WERI-Rb-1 (cell line): ENCODE measurements at regions not wholly inside any gene's neighbourhood (a gene's known extent, or its start where the extent isn't known, plus 50 kb on each side); places are given as distances from the start of the nearest gene placed in this dataset.

Source experiments
- DNase-seq: peaks from one replicate; pipeline ENCODE4 v3.0.0-alpha.2; 2020
- H3K27ac ChIP-seq: fragments of 250-450 bp; sonication (Bioruptor Pico); 2 replicates; pipeline ENCODE4 v1.5.1; 2020; ENCODE audit warnings: mild to moderate bottlenecking, moderate library complexity
- H3K27me3 ChIP-seq: fragments of 250-450 bp; sonication (Bioruptor Pico); 2 replicates; pipeline ENCODE4 v1.5.1; 2021; ENCODE audit warnings: mild to moderate bottlenecking, low read depth, moderate library complexity; ENCODE audit not compliant: insufficient read depth, severe bottlenecking
- H3K36me3 ChIP-seq: fragments of 250-450 bp; sonication (Bioruptor Pico); 2 replicates; pipeline ENCODE4 v1.5.1; 2020; ENCODE audit warnings: mild to moderate bottlenecking, moderate library complexity
- H3K4me3 ChIP-seq: 2 replicates; pipeline ENCODE4 v1.5.1; 2011; ENCODE audit warnings: low read depth, mild to moderate bottlenecking, control low read depth, low read length
- H3K9me3 ChIP-seq: fragments of 250-450 bp; sonication (Bioruptor Pico); 2 replicates; pipeline ENCODE4 v1.5.1; 2021; ENCODE audit warnings: mild to moderate bottlenecking, moderate library complexity; ENCODE audit not compliant: severe bottlenecking
- CTCF ChIP-seq: IDR thresholded peaks from 2 replicates; pipeline ENCODE4 v1.5.1; 2011; ENCODE audit warnings: low read depth, mild to moderate bottlenecking, control low read depth, inconsistent platforms, low read length

- no peak for DNase-seq
- Histone ChIP-seq H3K4me3 (no peak overlapping the region), H3K36me3 (no peaks in the 10 kb centered on the region), H3K9me3 (no peaks in the 10 kb centered on the region), H3K27me3 (no peaks in the 10 kb centered on the region), H3K27ac (no peak overlapping the region)
- no peak for TF ChIP-seq CTCF
These were observed 379.9 kb upstream of the DCN start for GRCh38 chr12:91562476-91562875.

GRCh38 chr12:91561958-91562325 is 379.3 kb upstream of the DCN start:
- Histone ChIP-seq H3K27ac (no peak overlapping the region), H3K27me3 (no peaks in the 10 kb centered on the region), H3K4me3 (no peak overlapping the region), H3K9me3 (no peaks in the 10 kb centered on the region), H3K36me3 (no peaks in the 10 kb centered on the region)
- TF ChIP-seq CTCF = no peak
- no peak for DNase-seq

GRCh38 chr12:91561301-91561957 is 378.8 kb upstream of the DCN start:
- H3K36me3 ChIP-seq = no peaks in the 10 kb centered on the region

DNA sequence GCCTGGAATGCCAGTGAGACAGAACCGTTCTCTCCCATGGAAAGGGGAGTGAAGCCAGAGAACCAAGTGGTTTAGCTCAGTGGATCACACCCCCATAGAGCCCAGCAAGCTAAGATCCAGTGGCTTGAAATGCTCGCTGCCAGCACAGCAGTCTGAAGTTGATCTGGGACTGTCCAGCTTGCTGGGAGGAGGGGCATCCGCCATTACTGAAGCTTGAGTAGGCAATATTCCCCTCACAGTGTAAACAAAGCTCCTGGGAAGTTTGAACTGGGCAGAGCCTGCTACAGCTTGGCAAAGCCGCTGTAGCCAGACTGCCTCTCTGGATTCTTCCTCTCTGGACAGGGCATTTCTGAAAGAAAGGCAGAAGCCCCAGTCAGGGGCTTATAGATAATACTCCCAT is 374.3 kb upstream of the DCN start:
- TF ChIP-seq CTCF = no peak
- H3K27ac ChIP-seq = no peak overlapping the region
- no peaks in the 10 kb centered on the region for H3K36me3 ChIP-seq
- no peaks in the 10 kb centered on the region for H3K27me3 ChIP-seq
- DNase-seq = no peak
- no peak overlapping the region for H3K4me3 ChIP-seq
- no peaks in the 10 kb centered on the region for H3K9me3 ChIP-seq

More at GRCh38 chr12:91561301-91561957, 378.8 kb upstream of the DCN start:
- Histone ChIP-seq H3K27me3 (no peaks in the 10 kb centered on the region), H3K9me3 (no peaks in the 10 kb centered on the region), H3K4me3 (no peak overlapping the region), H3K27ac (no peak overlapping the region)
- no peak for TF ChIP-seq CTCF
- DNase-seq = no peak

DNA sequence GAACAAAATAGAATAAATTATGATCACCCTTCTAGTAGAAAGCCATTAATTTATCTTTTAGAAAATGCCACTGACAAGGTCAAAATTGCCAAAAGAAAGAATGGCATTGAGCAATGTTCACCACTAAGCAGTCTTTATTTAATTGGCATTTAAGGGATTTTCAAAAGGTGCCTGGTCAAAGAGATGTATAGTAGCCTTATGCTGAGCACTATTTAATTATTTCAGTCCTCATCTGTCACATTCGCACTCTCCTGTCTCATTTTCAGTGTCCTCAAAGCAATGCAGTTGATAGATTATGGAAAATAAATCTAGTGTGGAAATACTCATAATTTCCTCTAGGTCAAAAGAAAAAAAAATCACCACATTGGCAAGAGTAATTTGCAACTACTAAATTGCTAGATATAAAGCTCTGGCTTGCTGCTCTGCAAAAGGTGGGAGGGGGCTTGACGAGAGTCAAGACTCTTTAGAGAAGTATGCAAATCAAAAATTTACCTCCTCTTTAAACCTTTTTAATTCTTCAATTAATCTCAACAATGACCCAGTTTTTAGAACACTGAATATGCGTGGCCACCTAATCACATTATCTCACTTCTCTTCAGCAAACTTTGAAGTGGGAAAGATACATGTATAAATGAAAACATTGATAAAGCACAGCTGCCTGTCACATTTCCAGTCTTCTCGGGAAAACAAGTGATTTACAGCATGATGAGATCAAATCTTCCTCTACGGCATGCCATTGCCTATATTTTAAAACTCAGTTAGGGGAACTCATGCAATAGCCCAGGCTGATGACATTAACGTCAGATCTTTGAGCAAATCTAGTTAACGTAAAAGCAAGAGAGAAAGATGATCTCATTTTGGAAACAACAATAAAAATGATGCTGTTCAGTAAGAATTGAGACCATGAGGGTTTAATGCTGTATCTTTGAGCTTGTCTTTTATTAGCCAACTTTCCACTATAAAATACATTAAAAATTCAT is 373.1 kb upstream of the DCN start:
- Histone ChIP-seq H3K27ac (no peak overlapping the region), H3K9me3 (no peaks in the 10 kb centered on the region), H3K27me3 (no peaks in the 10 kb centered on the region), H3K36me3 (no peaks in the 10 kb centered on the region), H3K4me3 (no peak overlapping the region)
- DNase-seq = no peak
- TF ChIP-seq CTCF = no peak
